MM.1S (cell line): ENCODE measurements at regions not wholly inside any gene's neighbourhood (a gene's known extent, or its start where the extent isn't known, plus 50 kb on each side); places are given as distances from the start of the nearest gene placed in this dataset.

Source experiments
- DNase-seq: peaks from one replicate; pipeline ENCODE4 v3.0.0-alpha.2; 2015
- H2AFZ ChIP-seq: fragments of 300-600 bp; sonication (generic); 2 replicates; pipeline ENCODE4 v1.6.0; 2016; ENCODE audit warnings: antibody characterized with exemption, low read length
- H3F3A ChIP-seq: fragments of 300-600 bp; sonication (generic); 2 replicates; pipeline ENCODE4 v1.6.1; 2016; ENCODE audit warnings: mild to moderate bottlenecking, antibody characterized with exemption, low read length, moderate library complexity, mixed read lengths; ENCODE audit not compliant: insufficient read depth
- H3K27ac ChIP-seq: fragments of 300-600 bp; sonication (generic); 2 replicates; pipeline ENCODE4 v1.5.1; 2016; ENCODE audit warnings: mild to moderate bottlenecking, low read length
- H3K27me3 ChIP-seq: fragments of 300-600 bp; sonication (generic); replicated peaks from 2 replicates; pipeline ENCODE4 v1.6.0; 2016; ENCODE audit warnings: low read length; ENCODE audit not compliant: insufficient read depth
- H3K36me3 ChIP-seq: fragments of 300-600 bp; sonication (generic); replicated peaks from 2 replicates; pipeline ENCODE4 v1.6.1; 2016; ENCODE audit warnings: mild to moderate bottlenecking, low read length, mixed read lengths; ENCODE audit not compliant: insufficient read depth
- H3K4me1 ChIP-seq: fragments of 300-600 bp; sonication (generic); 2 replicates; pipeline ENCODE4 v1.6.1; 2016; ENCODE audit warnings: low read length, mixed read lengths
- H3K4me2 ChIP-seq: fragments of 300-600 bp; sonication (generic); 2 replicates; pipeline ENCODE4 v1.6.0; 2016; ENCODE audit warnings: low read depth, low read length
- H3K4me3 ChIP-seq: fragments of 300-600 bp; sonication (generic); 2 replicates; pipeline ENCODE4 v1.5.1; 2016; ENCODE audit warnings: low read length, mixed read lengths
- H3K79me2 ChIP-seq: fragments of 300-600 bp; sonication (generic); 2 replicates; pipeline ENCODE4 v1.6.1; 2016; ENCODE audit warnings: mixed run types, low read length, mixed read lengths
- H3K9ac ChIP-seq: fragments of 300-600 bp; sonication (generic); 2 replicates; pipeline ENCODE4 v1.6.1; 2016; ENCODE audit warnings: low read length, mixed read lengths
- H3K9me2 ChIP-seq: fragments of 300-600 bp; sonication (generic); replicated peaks from 2 replicates; pipeline ENCODE4 v1.6.1; 2016; ENCODE audit warnings: mild to moderate bottlenecking, low read length, mixed read lengths; ENCODE audit not compliant: insufficient read depth
- H3K9me3 ChIP-seq: fragments of 300-600 bp; sonication (generic); replicated peaks from 2 replicates; pipeline ENCODE4 v1.6.1; 2016; ENCODE audit warnings: mild to moderate bottlenecking, low read length, mixed read lengths; ENCODE audit not compliant: insufficient read depth
- H4K20me1 ChIP-seq: fragments of 300-600 bp; sonication (generic); 2 replicates; pipeline ENCODE4 v1.6.1; 2016; ENCODE audit warnings: mild to moderate bottlenecking, low read length, moderate library complexity, mixed read lengths; ENCODE audit not compliant: insufficient read depth
- EZH2 ChIP-seq: fragments of 300-600 bp; sonication (generic); optimal IDR thresholded peaks from 2 replicates; pipeline ENCODE3; 2017; ENCODE audit warnings: low read depth, mild to moderate bottlenecking, antibody characterized with exemption, low read length, mixed read lengths
- EZH2phosphoT487 ChIP-seq: fragments of 300-600 bp; sonication (generic); IDR thresholded peaks from 2 replicates; pipeline ENCODE4 v1.6.1; 2018; ENCODE audit warnings: antibody characterized with exemption, low read length
- TF ChIP-seq, protein P1 (sequence below): fragments of 300-600 bp; sonication (generic); IDR thresholded peaks from 2 replicates; pipeline ENCODE4 v1.5.1; 2016; ENCODE audit warnings: antibody characterized with exemption, low read length, mixed read lengths

DNA sequence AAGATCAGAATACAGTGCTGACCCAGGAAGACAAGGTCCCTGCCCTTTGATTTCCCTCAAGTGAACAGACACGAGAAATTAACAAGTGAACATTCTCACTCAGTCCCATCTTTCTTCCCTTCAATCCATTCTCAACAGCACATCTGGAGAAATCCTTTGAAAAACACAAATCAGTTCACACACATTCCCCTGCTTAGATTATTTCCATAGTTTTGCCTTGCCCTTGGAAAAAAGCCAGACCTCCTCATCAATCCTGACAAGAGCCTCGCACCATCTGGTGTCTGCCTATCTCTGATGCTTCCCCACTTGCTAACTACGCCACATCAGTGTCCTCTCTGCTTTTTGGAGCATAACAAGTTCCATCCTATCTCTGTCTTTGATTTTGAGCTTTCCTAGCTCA is 94.4 kb upstream of the KIAA1217 start:
- Histone ChIP-seq H3K27me3 (no peaks in the 10 kb centered on the region), H4K20me1 (no peaks in the 10 kb centered on the region), H3K4me3 (no peak overlapping the region), H3K9ac (no peak overlapping the region), H3K79me2 (no peaks in the 10 kb centered on the region), H2AFZ (no peak overlapping the region), H3K36me3 (no peaks in the 10 kb centered on the region), H3K9me2 (no peaks in the 10 kb centered on the region), H3K4me1 (no peaks in the 10 kb centered on the region; the same call in 1 of the 2 replicates), H3K4me2 (no peak overlapping the region), H3K9me3 (no peaks in the 10 kb centered on the region), H3F3A (no peaks in the 10 kb centered on the region), H3K27ac (no peak overlapping the region)
- no peak for DNase-seq
- TF ChIP-seq EZH2phosphoT487 (no peak), EZH2 (no peak)
- TF ChIP-seq, protein P1, sequence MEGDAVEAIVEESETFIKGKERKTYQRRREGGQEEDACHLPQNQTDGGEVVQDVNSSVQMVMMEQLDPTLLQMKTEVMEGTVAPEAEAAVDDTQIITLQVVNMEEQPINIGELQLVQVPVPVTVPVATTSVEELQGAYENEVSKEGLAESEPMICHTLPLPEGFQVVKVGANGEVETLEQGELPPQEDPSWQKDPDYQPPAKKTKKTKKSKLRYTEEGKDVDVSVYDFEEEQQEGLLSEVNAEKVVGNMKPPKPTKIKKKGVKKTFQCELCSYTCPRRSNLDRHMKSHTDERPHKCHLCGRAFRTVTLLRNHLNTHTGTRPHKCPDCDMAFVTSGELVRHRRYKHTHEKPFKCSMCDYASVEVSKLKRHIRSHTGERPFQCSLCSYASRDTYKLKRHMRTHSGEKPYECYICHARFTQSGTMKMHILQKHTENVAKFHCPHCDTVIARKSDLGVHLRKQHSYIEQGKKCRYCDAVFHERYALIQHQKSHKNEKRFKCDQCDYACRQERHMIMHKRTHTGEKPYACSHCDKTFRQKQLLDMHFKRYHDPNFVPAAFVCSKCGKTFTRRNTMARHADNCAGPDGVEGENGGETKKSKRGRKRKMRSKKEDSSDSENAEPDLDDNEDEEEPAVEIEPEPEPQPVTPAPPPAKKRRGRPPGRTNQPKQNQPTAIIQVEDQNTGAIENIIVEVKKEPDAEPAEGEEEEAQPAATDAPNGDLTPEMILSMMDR = no peak

DNA sequence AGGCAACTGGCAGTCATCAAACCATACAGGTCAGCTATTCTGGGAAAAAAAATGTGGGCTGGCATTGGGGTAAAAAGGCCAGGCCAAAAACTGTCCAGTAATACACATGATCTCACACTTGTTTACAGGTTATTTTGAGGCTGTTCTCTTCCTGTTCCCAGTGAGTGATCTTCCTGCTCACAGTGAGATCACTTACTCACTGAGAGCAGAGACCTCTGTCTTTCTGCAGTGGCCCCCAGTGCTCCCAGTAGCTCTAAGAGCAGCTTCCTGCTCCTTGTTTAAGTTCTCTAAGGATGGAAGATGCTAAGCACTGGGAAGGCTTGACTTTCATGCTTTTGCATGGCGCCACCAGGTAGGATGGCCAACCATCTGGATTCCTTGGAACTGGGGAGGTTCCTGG is 93.5 kb upstream of the KIAA1217 start:
- peak overlapping the region; percentile 3; the same call in 1 of the 2 replicates for H2AFZ ChIP-seq
- no peaks in the 10 kb centered on the region for H3K27me3 ChIP-seq
- no peak overlapping the region for H3K4me2 ChIP-seq
- no peaks in the 10 kb centered on the region for H3K79me2 ChIP-seq
- H3K9ac ChIP-seq = no peak overlapping the region
- no peak overlapping the region for H3K27ac ChIP-seq
- H3K4me3 ChIP-seq = no peak overlapping the region
- H3K9me3 ChIP-seq = no peaks in the 10 kb centered on the region
- DNase-seq = no peak
- TF ChIP-seq EZH2phosphoT487 (no peak), EZH2 (no peak)
- TF ChIP-seq, protein P1 = no peak
- no peaks in the 10 kb centered on the region for H3K9me2 ChIP-seq
- H3K4me1 ChIP-seq = no peaks in the 10 kb centered on the region; the same call in 1 of the 2 replicates
- no peaks in the 10 kb centered on the region for H4K20me1 ChIP-seq
- H3F3A ChIP-seq = no peaks in the 10 kb centered on the region
- no peaks in the 10 kb centered on the region for H3K36me3 ChIP-seq

DNA sequence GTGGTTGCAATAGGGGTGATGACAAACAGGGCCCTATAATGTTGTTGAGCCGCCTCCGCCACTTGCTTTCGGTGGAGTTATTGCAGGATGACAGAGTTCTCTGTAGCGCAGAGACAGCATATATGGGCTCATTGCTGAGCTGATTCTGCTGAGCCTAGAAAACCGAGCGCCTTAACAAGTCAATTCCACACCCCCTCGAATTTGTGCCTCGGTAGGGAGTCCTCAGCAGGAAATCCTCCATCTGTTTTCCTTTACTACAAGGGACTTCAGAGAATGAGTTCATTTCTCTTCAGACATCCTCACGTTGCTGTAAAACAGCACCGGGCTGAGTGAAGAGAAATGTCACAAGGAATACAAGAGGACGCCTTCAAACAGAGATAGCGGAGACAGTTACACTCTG is 90.7 kb upstream of the KIAA1217 start:
- no peak overlapping the region for H2AFZ ChIP-seq
- H3K4me1 ChIP-seq = no peaks in the 10 kb centered on the region; the same call in 1 of the 2 replicates
- no peaks in the 10 kb centered on the region for H3K36me3 ChIP-seq
- no peak overlapping the region for H3K4me3 ChIP-seq
- H3K9me2 ChIP-seq = no peaks in the 10 kb centered on the region
- no peaks in the 10 kb centered on the region for H3K27me3 ChIP-seq
- H3K79me2 ChIP-seq = no peaks in the 10 kb centered on the region
- no peaks in the 10 kb centered on the region for H3K9me3 ChIP-seq
- H3K27ac ChIP-seq = no peak overlapping the region
- no peaks in the 10 kb centered on the region for H4K20me1 ChIP-seq
- no peak for DNase-seq
- H3K4me2 ChIP-seq = no peak overlapping the region
- TF ChIP-seq EZH2 = no peak
- no peaks in the 10 kb centered on the region for H3F3A ChIP-seq
- no peak overlapping the region for H3K9ac ChIP-seq

DNA sequence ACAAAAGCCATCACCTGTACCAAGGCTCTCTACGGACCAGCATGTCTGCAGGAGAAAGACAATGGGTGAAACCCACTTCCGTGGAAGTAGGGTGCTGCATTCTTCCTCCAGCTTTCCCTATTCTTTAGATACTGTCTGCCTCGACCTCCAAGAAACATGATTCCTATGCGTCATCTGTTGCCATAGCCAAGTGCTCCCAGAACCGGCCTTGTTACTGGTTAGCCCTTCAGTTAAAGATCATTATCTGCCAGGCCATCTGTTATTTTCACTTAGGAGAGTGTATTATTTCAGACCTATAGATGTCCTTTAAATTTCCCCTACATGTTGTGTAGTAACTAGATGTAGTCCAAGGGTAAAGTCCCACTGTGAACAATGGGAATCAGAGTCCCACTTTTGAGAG is 89.0 kb upstream of the KIAA1217 start:
- Histone ChIP-seq H3K4me3 (no peak overlapping the region), H3K79me2 (no peaks in the 10 kb centered on the region), H3K9ac (no peak overlapping the region), H3K4me2 (no peak overlapping the region), H4K20me1 (no peaks in the 10 kb centered on the region), H3K9me3 (no peaks in the 10 kb centered on the region), H3K36me3 (no peaks in the 10 kb centered on the region), H2AFZ (no peak overlapping the region), H3K27ac (no peak overlapping the region), H3K4me1 (no peaks in the 10 kb centered on the region; the same call in 1 of the 2 replicates), H3F3A (no peaks in the 10 kb centered on the region), H3K9me2 (no peaks in the 10 kb centered on the region), H3K27me3 (no peaks in the 10 kb centered on the region)
- TF ChIP-seq, protein P1 = no peak
- TF ChIP-seq EZH2 (no peak), EZH2phosphoT487 (no peak)
- no peak for DNase-seq
